ENCODE measurements at regions not wholly inside any gene's neighbourhood (a gene's known extent, or its start where the extent isn't known, plus 50 kb on each side); places are given as distances from the start of the nearest gene placed in this dataset.

GRCh38 chr16:73738266-73738665 lies 558.3 kb upstream of the PSMD7 start:
- POLR2A ChIA-PET: no interaction called here
- CTCF ChIA-PET (ENCODE audit: low intra/inter-chr PET ratio, low total read pairs): no interaction called here
- Histone ChIP-seq H3K79me2 (ENCODE audit: insufficient read depth, low read length) (no peaks in the 10 kb centered on the region), H3K27ac (ENCODE audit: extremely low read length, insufficient read depth, low read length) (no peak overlapping the region), H3K4me3 (replicated peaks in 1 of 3; ENCODE audit: insufficient read depth in 1 of 3, low read depth in 2 of 3, low read length in 3 of 3) (no peak overlapping the region), H3K36me3 (replicated peaks in 1 of 2; ENCODE audit: control insufficient read depth in 1 of 2, insufficient read depth in 2 of 2, low read length in 2 of 2) (no peaks in the 10 kb centered on the region), H3K4me1 (ENCODE audit: insufficient read depth, low read length) (no peaks in the 10 kb centered on the region), H3K9me3 (ENCODE audit: low read length) (peaks cover 4% of the 10 kb centered on the region; the same call in 1 of the 2 replicates), H2AFZ (ENCODE audit: low read length) (no peak overlapping the region), H3K4me2 (ENCODE audit: low read depth, low read length) (no peak overlapping the region), H3K27me3 (ENCODE audit: control insufficient read depth in 1 of 2, insufficient read depth in 2 of 2, low read length in 2 of 2) (no peaks in the 10 kb centered on the region), H3K9ac (ENCODE audit: insufficient read depth, low read depth, low read length) (no peak overlapping the region), H4K20me1 (ENCODE audit: insufficient read depth, low read length) (no peaks in the 10 kb centered on the region)
- TF ChIP-seq ZBTB25 (CRISPR knock-in tag; IDR thresholded peaks at IDR 0.05): no peak
- no peak for TF ChIP-seq ZBTB43 (CRISPR knock-in tag; conservative IDR thresholded peaks at IDR 0.05)
- no peak for TF ChIP-seq POGZ (CRISPR knock-in tag; IDR thresholded peaks at IDR 0.05)
- no peak for TF ChIP-seq FOSL1 (CRISPR knock-in tag; IDR thresholded peaks at IDR 0.05; ENCODE audit: borderline replicate concordance)
- TF ChIP-seq NPAS2 (CRISPR knock-in tag; IDR thresholded peaks at IDR 0.05; ENCODE audit: borderline replicate concordance): no peak
- TF ChIP-seq POLR2AphosphoS5 (IDR thresholded peaks at IDR 0.05; ENCODE audit: low read depth, low read length): no peak
- no peak for TF ChIP-seq IRX3 (CRISPR knock-in tag; IDR thresholded peaks at IDR 0.05; ENCODE audit: borderline replicate concordance, low read depth)
- TF ChIP-seq ZKSCAN8 (CRISPR knock-in tag; IDR thresholded peaks at IDR 0.05; ENCODE audit: borderline replicate concordance): no peak
- no peak for TF ChIP-seq TBX2 (CRISPR knock-in tag; IDR thresholded peaks at IDR 0.05; ENCODE audit: borderline replicate concordance)
- no peak for TF ChIP-seq KMT2B (CRISPR knock-in tag; IDR thresholded peaks at IDR 0.05)
- TF ChIP-seq DPF2 (CRISPR knock-in tag; IDR thresholded peaks at IDR 0.05; ENCODE audit: borderline replicate concordance, low read depth): no peak
- TF ChIP-seq ZSCAN9 (CRISPR knock-in tag; IDR thresholded peaks at IDR 0.05; ENCODE audit: borderline replicate concordance): no peak
- TF ChIP-seq ZBTB21 (CRISPR knock-in tag; IDR thresholded peaks at IDR 0.05): no peak
- no peak for TF ChIP-seq ATF4 (CRISPR knock-in tag; IDR thresholded peaks at IDR 0.05)
- no peak for TF ChIP-seq EP300 (IDR thresholded peaks at IDR 0.05; ENCODE audit: low read depth in 2 of 2, low read length in 2 of 2)
- no peak for TF ChIP-seq EP300 (CRISPR knock-in tag; IDR thresholded peaks at IDR 0.05; ENCODE audit: borderline replicate concordance)
- in situ Hi-C loops (cut with HindIII; ENCODE audit: extremely low pct_ligation_motif_present, low pct_unique_long_range_greater_than_20kb) (no loop called here), intact Hi-C loops (cut with micrococcal nuclease; ENCODE audit: unreplicated experiment) (no loop called here)
- FAIRE-seq: no peak
- no peak for ATAC-seq
- no TSS peak for BruUV-seq (replicated peaks)
- 13% methylated on average over 4 of the region's 4 CpGs for WGBS (ENCODE audit: low lambda C conversion rate)
- DNase-seq (ENCODE audit: low spot score): no peak

All from HepG2 (cell line).